Stimulated activated CD8-positive, alpha-beta memory T cell treated with anti-CD3 and anti-CD28 coated beads, Interleukin-4, amount 100 ng/mL, for 1 hour (primary cell): ENCODE measurements at regions not wholly inside any gene's neighbourhood (a gene's known extent, or its start where the extent isn't known, plus 50 kb on each side); places are given as distances from the start of the nearest gene placed in this dataset.
"Not testable (repeated sequence)": the region's sequence is repeated elsewhere in the genome, so short reads cannot be mapped to it uniquely, and the experiment has no call there.

ENCODE experiments used
- DNase-seq, 2 donors: peaks; one replicate each; pipeline ENCODE4 v3.0.0-alpha.2; 2020; ENCODE audit warnings: low read depth in 2 of 2, low spot score in 1 of 2

DNA sequence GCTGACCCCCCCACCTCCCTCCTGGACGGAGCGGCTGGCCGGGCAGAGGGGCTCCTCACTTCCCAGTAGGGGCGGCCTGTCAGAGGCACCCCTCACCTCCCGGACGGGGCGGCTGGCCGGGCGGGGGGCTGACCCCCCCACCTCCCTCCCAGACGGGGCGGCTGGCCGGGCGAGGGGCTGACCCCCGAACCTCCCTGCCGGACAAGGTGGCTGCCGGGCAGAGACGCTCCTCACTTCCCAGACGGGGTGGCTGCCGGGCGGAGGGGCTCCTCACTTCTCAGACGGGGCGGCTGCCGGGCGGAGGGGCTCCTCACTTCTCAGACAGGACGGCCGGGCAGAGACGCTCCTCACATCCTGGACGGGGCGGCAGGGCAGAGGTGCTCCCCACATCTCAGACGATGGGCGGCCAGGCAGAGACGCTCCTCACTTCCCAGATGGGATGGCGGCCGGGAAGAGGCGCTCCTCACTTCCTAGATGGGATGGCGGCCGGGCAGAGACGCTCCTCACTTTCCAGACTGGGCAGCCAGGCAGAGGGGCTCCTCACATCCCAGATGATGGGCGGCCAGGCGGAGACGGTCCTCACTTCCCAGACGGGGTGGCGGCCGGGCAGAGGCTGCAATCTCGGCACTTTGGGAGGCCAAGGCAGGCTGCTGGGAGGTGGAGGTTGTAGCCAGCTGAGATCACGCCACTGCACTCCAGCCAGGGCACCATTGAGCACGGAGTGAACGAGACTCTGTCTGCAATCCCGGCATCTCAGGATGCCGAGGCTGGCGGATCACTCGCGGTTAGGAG lies 66.2 kb upstream of the PAPPA2 start:
- DNase-seq, result not testable (repeated sequence)

DNA sequence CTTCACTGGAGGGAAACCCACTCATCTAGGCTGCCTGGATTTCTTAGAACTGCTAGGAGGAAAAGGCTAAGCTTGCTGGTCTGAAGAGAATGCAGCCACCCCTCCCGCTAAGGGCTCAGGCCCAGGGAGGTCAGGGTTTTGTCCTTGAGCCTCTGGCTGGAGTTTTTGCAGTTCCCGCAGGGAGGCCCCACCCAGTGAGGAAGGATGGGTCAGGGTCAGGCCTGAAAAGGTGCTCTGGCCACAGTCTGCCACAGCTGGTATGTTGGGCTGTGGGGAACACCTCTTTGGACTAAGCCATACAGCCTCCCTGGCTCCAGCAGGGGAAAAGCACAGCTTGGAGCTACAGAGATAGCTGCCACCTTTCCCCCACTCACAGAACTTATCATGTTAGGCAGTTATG lies 71.4 kb upstream of the PAPPA2 start:
- DNase-seq, result no peak

GRCh38 chr1:176384841-176385240 lies 78.1 kb upstream of the PAPPA2 start:
- no peak for DNase-seq

DNA sequence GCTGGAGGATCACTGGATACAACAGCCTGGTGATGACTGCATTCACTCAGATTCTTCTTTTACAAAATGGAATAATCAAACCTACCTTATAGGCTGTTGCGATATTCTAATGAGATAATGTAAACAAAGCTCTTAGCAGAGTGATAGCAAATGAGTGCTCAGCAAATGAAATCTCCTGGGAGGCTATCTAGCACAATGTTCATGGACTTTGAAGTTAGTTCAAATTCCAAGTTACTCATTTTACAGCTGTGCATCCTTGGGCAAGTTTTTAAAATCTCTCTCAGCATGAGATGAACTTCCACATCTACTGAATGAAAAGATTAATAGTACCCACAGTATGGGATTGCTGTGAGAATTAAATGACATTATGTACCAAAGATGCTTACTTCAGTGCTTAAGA lies 80.8 kb upstream of the PAPPA2 start:
- no peak for DNase-seq

- DNase-seq, result no peak
Measured at GRCh38 chr1:176379626-176380339, 83.2 kb upstream of the PAPPA2 start.

DNA sequence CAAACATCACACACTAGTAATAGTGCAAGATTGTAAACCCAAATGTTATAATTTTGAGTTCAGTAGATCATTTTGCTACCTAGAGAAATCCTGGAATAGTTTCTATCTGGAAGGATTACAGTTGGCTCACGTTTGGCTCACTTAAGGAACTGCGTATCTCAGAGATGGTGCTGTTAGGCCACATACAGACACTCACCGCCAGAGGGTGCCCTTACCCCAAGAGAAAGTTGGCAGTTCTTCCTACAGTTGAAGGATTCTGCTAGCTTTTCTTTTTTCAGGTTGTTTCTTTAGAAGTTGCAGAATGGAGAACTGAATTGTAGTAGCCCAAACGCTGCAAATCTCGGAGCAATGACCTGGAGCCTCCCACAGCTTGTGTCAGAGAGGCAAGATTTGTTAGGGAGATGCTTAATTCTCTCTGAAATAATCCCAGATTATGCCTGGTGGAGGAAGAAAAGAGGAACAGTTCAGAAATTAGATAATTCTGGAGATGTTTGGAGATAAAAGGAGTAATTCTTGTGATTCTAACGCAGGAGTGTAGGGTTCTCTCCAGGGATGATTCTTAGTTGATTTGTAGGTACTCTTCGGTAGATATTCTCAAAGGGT lies 87.9 kb upstream of the PAPPA2 start:
- peak in 1 of 2 donors; percentile 15 for DNase-seq

- no peak for DNase-seq
Measured at GRCh38 chr1:176364236-176364905, 98.6 kb upstream of the PAPPA2 start.

DNA sequence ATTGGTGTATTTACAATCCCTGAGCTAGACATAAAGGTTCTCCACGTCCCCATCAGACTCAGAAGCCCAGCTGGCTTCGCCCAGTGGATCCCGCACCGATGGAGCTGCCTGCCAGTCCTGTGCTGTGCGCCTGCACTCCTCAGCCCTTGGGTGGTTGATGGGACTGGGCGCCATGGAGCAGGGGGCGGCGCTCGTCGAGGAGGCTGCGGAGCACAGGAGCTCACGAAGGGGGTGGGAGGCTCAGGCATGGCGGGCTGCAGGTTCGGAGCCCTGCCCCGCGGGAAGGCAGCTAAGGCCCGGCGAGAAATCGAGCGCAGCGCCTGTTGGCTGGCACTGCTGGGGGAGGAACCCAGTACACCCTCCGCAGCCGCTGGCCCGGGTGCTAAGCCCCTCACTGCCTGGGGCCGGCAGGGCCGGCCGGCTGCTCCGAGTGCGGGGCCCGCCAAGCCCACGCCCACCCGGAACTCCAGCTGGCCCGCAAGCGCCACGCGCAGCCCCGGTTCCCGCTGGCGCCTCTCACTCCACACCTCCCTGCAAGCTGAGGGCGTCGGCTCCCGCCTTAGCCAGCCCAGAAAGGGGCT lies 113.8 kb upstream of the PAPPA2 start:
- not testable (repeated sequence) for DNase-seq

- DNase-seq, result no peak
Measured at GRCh38 chr1:176341656-176342055, 121.3 kb upstream of the PAPPA2 start.

DNA sequence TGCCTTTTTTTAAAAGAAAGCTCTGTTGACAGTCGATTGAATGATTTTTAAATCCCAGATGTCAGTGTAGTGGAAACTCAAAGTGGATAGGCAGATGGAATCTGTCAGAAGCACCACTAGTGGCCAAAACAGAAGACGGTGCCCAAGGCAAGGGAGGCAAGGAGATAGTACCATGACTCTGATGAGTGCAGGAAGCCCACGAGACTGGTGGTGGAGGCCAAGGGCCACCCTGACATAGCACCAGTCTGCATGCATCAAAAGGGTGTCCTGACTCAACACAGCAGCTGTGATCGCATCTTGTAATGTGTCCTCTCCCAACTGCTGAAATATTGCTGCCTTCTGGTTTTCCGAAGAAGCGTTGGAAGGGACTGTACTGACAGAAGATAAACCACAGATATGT lies 124.1 kb upstream of the PAPPA2 start:
- no peak for DNase-seq

DNA sequence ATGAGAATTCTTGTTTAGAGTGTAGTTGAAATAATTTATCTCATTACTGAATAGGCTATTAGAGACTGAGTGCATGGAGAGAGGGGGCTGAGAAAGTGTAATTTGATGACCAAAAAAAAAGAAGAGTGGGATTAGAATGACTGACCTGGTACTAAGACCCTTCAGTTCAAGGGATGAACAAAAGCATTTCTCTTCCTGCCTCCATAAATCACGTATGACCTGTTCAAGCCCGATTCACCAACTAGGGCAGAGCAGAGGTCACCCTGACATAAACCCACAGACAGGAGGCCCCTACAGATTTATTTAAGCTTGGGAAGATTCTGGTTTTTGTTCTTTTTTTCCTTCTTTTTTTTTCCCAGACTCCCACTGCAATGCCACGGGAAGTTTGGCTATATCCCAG lies 123.7 kb upstream of the COP1 start:
- no peak for DNase-seq

GRCh38 chr1:176325664-176326063 lies 118.6 kb upstream of the COP1 start:
- no peak for DNase-seq

DNA sequence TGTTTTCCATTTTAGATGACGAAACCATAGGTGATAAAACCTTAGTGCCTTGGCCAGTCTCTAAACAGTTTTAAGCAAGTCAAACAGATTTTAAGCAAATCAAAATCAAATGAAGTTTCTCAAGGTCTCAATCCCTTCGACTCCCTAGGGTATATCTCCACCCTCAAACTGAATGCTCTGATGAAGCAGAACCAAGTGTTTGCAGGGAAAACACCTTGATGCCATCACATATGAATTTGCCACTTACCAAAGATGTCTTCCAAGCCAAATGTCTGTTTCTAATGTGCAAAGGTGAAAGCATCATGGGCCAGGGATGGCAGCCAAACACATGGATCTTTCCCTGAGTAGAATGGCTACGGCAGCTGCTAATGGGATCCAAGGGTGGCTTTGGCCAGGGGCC lies 116.4 kb upstream of the COP1 start:
- DNase-seq, result no peak

DNA sequence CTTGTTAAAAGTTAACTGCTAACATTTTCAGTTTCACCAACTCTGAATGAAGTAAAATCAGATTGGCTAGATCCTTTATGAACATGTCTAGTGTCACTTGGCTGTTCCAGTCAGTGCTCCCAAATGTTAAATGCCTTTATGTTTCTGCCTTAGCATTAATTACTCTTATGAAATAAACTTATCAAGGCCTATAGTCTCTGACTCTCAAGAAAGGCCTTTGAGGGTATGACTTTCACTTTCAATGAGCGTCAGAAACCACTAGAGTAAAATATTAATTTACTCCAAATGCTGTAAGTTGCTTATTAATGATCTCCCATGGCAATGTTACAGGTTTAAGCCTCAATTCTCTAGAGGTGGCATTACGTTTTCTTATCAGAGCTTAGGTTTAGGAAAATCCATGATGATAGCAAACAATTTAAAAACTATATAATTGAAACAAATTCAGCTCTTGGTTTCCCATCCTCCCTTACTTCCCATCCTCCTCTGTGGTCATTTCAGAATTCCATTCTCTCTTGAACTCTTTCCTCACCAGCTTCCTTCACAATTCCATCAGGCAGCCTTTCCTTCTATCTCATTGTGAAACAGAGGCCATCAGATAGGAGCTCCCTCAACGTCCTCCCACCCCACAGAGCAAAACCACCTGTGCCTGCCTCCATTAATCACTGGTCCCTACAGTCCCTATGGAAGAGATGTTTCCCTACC lies 108.6 kb upstream of the COP1 start:
- no peak for DNase-seq

DNA sequence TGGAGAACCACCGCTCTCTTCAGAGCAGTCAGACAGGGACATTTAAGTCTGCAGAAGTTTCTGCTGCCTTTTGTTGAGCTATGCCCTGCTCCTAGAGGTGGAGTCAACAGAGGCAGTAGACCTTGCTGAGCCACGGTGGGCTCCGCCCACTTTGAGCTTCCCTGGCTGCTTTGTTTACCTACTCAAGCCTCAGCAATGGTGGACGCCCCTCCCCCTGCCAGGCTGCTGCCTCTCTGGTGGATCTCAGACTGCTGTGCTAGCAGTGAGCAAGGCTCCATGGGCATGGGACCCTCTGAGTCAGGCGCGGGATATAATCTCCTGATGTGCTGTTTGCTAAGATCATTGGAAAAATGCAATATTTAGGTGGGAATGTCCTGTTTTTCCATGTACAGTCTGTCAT lies 89.5 kb upstream of the COP1 start:
- not testable (repeated sequence) for DNase-seq

DNA sequence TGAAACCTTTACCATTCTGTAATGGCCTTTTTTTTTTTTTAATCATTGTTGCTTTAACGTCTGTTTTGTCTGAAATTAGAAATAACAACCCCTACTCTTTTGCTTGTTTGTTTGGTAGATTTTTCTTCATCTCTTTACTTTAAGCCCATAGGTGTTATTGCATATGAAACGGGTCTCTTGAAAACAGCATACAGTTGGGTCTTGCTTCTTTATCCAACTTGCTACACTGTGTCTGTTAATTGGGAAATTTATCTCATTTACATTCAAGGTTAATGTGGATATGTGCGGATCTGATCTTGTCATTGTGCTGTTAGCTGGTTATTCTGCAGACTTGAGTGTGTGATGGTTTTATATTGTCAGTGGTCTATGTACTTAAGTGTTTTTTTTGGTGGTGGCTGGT lies 78.9 kb upstream of the COP1 start:
- no peak for DNase-seq

DNA sequence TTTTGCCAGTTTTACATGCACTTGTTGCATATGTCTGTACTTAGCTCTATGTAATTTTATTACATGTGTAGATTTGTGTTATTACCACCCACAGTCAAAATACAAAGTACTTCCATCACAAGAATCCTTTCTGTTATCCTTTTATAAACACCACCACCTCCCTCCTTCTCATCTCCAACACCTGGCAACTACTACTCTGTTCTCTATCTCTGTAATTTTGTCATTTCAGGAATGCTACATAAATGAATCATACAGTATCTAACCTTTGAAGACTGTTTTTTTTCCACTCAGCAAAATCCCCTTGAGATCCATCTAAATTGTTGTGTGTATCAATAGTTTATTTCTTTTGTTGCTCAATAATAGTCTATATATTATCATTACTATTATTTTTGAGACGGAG lies 64.5 kb upstream of the COP1 start:
- no peak for DNase-seq
